Stimulated activated CD4-positive, alpha-beta T cell treated with anti-CD3 and anti-CD28 coated beads, Interleukin-1b, Interleukin-23, amount 100 ng/mL, for 1 hour (primary cell): ENCODE measurements at regions not wholly inside any gene's neighbourhood (a gene's known extent, or its start where the extent isn't known, plus 50 kb on each side); places are given as distances from the start of the nearest gene placed in this dataset.

Experiments used
- DNase-seq, 2 donors: peaks; one replicate each; pipeline ENCODE4 v3.0.0-alpha.2; 2020; ENCODE audit warnings: low read depth in 2 of 2

- DNase-seq, result no peak
Observed at GRCh38 chr17:15042311-15042710, 222.8 kb downstream of the PMP22 start.

GRCh38 chr17:15039366-15039765, 225.8 kb downstream of the PMP22 start:
- no peak for DNase-seq

DNA sequence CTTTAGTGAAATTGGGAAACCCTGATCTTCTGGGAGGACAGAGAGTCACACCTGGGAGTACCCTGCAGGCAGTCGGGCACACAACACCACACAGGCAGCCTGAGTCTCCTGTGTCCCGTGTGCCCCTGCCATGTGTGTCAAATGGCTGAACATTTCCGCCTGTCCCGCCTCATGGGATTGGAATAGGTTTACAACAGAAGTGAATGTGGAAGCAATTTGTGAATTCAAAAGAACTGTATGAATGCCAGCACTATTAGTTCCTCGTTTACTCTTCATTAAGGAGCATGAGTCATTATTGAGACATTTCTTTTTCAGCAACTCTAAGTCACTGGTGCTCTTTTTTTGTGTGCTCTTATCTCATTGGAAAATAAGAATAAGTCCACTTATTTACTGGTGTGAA, 226.5 kb downstream of the PMP22 start:
- no peak for DNase-seq

GRCh38 chr17:15036238-15036637, 228.9 kb downstream of the PMP22 start:
- DNase-seq, result no peak

GRCh38 chr17:15031975-15032374, 233.2 kb downstream of the PMP22 start:
- no peak for DNase-seq

DNA sequence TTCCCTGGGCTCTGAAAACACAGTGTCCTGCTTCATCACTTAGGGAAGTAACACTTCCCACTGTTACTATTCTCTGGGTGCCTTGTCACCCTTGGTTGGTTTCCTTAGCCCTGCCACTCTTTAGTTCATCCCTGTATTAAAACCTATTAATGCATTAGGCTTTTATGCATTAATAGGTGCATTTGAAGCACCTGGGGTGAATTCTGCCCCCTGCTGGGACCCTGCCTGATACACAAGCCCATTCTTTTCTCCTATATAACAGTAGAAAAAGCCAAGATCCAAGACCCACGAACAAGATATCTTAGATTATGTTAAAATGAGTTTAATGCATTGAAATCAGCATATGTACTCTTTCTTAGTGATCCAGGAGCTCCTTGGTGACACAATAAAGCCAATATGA, 235.7 kb downstream of the PMP22 start:
- DNase-seq, result no peak

DNA sequence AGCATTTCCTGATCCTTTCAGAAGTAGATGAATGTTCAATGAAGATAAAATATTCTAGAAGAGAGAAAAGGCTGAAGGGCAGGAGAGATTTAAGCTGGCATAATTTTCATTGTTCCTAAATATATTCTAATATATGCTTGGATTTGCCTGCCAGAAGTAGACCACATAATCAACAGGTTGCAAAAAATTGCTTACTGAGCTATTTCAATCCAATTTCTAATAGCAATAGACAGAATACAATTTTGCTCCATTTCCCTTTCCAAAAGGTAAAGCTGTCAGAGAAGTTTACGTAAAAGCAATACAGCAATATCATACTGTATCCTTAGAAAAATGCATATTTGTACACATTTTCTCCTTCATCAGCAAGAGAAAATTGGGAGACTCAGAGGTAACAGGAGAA, 237.3 kb downstream of the PMP22 start:
- DNase-seq, result no peak

GRCh38 chr17:15026088-15026487, 239.0 kb downstream of the PMP22 start:
- no peak for DNase-seq

DNA sequence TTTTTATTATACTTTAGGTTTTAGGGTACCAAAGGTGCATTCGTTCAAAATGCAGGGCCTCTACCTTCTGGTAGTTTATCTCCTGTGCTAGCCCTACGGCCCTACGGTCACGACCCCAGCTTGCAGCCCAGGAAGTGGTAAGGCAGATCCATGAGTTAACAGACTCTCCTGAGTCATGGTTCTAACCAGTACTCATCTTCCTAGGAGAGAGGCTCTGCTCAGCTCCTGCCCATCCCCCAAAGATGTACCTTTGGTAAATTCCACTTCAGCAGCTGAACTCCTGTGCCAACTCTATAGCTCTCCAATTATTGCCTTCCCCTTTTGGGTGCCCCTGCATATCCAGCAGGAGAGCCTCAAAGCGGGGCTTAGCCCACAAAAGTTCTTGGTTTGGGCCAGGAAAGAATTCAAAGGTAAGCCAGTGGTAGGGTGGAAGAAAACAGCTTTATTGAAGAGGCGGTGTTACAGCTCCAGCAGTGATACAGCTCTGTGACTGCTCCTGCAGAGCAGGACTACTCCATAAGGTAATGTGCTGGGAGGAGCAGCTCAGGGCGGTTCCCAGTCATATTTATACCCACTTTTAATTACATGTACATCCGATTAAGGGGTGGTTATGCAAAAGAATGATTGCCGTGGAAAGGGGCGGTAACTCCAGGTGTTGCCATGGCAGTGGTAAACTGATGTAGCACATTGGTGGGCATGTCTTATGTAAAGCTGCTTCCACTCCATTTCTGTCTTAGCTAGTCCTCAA, 241.4 kb downstream of the PMP22 start:
- DNase-seq, result no peak

DNA sequence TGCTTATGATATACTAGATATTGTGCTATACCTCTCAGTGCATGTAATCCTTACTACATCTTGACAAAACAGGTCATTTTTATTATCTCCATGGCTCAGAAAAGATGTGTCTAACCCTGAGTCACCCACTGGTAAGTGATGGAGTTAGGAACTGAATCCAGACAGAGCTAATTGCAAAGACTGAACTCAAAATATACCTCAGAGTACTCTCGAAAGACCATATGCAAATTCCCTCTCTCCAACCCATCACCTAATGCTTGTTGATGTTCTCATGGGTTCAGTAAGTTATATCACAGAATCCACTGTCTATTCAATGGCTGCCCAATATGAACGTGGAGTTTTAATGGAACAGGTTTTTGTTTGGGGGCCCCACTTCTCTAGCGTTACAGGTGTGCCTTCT, 246.0 kb downstream of the PMP22 start:
- no peak for DNase-seq

- no peak for DNase-seq
Observed at GRCh38 chr17:15012351-15012980, 252.7 kb downstream of the PMP22 start.

DNA sequence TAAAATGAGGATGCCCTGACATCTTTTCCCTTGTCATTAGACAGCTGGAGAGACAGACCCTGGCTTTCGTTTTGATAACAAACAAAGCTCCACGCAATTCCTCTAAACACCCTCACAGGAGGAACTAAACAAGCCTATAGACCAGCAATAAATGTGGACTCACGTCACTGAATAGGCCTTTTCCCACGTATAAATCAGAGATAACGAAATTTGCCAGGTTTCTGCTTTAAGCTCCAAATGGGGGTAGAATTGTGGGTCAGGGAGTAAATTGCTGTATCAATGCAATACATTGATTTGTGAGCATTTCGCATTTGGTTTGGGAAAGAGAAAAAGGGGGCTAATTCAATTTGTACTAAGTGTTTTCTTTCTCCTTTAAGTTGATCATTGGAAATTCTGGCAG, 256.0 kb downstream of the PMP22 start:
- no peak for DNase-seq

DNA sequence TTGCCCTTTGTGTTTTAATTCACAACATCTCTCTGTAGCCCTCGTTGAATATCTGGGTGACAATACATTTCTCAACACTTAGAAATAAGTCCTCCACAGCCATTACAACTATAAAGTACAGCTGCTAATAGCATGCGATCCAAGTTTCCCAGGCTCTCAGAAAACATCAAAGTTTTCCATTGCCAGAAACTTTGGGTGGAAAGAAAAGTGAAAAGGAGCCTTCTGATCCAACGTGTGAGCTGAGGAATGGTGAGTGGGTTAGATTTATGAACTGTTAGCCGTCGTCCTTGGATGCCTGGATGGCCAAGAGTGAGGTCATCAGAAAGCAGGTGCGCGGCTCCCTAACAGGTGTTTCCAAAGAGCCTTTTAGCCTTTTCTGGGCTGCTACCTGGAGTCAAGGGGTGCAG, 258.0 kb downstream of the PMP22 start:
- DNase-seq, result no peak

- DNase-seq, result no peak
Observed at GRCh38 chr17:15006421-15007128, 258.6 kb downstream of the PMP22 start.

DNA sequence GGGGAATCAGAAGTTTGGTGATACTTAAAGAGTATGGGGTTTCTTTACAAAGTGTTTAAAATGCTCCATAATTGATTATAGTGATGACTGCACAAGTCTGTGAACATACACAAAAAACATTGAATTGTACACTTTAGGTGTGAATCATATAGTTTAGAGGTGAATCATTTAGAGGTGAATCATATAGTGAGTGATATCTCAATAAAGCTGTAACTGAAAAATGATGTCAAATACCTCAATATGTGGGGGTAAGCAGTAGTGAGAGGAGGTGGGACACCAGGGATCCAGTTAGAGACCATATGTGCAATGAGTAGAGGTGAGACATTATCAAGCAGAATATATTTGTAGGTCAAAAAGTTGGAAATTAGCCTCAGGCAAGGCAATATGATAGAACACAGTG, 264.5 kb downstream of the PMP22 start:
- no peak for DNase-seq

- no peak for DNase-seq
Observed at GRCh38 chr17:14997290-14997689, 267.8 kb downstream of the PMP22 start.

- no peak for DNase-seq
Observed at GRCh38 chr17:14986127-14986526, 279.0 kb downstream of the PMP22 start.

DNA sequence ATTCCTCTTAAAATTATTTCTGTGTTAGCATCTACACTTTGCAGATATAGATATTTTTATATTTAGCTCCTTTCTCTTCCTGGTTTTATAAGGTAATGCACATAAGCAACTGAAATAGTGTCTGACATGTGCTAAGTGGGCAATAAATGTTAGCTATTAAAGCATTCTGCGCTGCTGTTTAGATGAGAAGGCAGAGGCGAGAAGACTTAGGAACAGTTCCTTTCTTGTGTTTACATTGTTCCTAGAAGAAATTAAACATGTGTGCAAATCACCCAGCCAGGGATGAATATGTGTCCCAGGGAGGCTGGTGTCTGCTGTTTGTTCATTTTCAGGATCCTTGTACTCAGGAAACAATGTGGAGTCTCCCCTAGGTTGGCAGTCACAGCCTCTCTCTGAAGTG, 292.3 kb downstream of the PMP22 start:
- DNase-seq, result no peak

DNA sequence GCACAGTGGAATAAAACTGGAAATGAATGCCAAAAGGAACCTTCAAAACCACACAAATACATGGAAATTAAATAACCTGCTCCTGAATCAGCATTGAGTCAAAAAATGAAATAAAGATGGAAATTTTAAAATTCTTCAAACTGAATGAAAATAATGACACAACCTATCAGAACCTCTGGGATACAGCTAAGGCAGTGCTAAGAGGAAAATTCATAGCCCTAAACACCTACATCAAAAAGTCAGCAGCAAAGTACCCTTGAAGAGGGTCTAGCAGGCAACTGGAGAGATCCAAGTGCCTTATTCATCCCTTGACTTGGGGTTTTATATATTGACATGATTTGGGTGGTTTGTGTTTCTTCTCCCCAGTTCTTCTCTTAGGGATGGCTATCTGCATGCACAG, 294.1 kb downstream of the PMP22 start:
- no peak for DNase-seq

- DNase-seq, result no peak
Observed at GRCh38 chr17:14959106-14959648, 305.9 kb downstream of the PMP22 start.

- no peak for DNase-seq
Observed at GRCh38 chr17:14953405-14953804, 311.7 kb downstream of the PMP22 start.

DNA sequence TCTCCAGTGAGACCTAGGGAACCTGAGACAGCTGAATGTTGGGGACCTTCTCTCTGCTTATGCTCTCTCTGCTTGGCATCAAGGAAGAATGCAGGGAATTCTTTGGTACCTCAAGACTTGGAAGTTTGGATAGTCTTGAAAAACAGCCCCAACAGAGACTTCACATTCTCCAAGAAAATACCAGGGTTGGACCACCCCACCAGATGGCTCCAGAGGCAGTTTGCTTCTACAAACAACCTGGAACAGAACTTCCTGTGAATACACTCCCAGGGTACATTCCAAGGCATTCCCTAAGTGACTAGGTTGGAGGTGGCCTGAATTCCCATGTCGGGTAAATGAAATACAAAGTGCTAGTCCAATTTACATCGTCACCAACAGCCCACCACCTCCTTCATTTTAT, 314.4 kb downstream of the PMP22 start:
- no peak for DNase-seq

GRCh38 chr17:14950216-14950615, 314.9 kb downstream of the PMP22 start:
- no peak for DNase-seq
